ENCODE measurements at regions not wholly inside any gene's neighbourhood (a gene's known extent, or its start where the extent isn't known, plus 50 kb on each side); places are given as distances from the start of the nearest gene placed in this dataset.

GRCh38 chr6:80489911-80490635, 383.6 kb downstream of the BCKDHB start:
- TF ChIP-seq CTCF (IDR thresholded peaks at IDR 0.05) (no peak), POLR2A (IDR thresholded peaks at IDR 0.05) (no peak)

All from lower leg skin (tissue), 3 donors.